ENCODE measurements at regions not wholly inside any gene's neighbourhood (a gene's known extent, or its start where the extent isn't known, plus 50 kb on each side); places are given as distances from the start of the nearest gene placed in this dataset.

GRCh38 chr2:66982766-66983165 is 414.4 kb upstream of the ETAA1 start:
- H3K4me3 ChIP-seq (ENCODE audit: low read length) = no peak overlapping the region
- H3K4me1 ChIP-seq (ENCODE audit: control insufficient read depth, low read length) = no peaks in the 10 kb centered on the region
- H3K9me3 ChIP-seq (ENCODE audit: control insufficient read depth, insufficient read depth, low read length) = no peaks in the 10 kb centered on the region
- TF ChIP-seq CTCF (IDR thresholded peaks at IDR 0.05; ENCODE audit: low read depth, low read length, poor library complexity, severe bottlenecking) = no peak
- TF ChIP-seq EZH2phosphoT487 (IDR thresholded peaks at IDR 0.05; ENCODE audit: borderline replicate concordance, low read length) = no peak
- no peaks in the 10 kb centered on the region for H3K79me2 ChIP-seq (ENCODE audit: control insufficient read depth, low read length)
- H3K36me3 ChIP-seq (ENCODE audit: control insufficient read depth, low read length) = no peaks in the 10 kb centered on the region
- H4K20me1 ChIP-seq (ENCODE audit: control insufficient read depth, insufficient read depth, low read depth, low read length) = no peaks in the 10 kb centered on the region
- no peaks in the 10 kb centered on the region for H3K27me3 ChIP-seq (ENCODE audit: control insufficient read depth, low read length)
- no peak overlapping the region for H3K4me2 ChIP-seq (ENCODE audit: low read length)
- no peaks in the 10 kb centered on the region for H3F3A ChIP-seq (ENCODE audit: control insufficient read depth, insufficient read depth)
- H3K9me2 ChIP-seq (replicated peaks; ENCODE audit: control insufficient read depth, low read length) = no peaks in the 10 kb centered on the region
- no peak overlapping the region for H3K27ac ChIP-seq (ENCODE audit: low read depth, low read length)

GRCh38 chr2:66984864-66985263 is 412.3 kb upstream of the ETAA1 start:
- Histone ChIP-seq H3K4me2 (ENCODE audit: low read length) (no peak overlapping the region), H3K79me2 (ENCODE audit: control insufficient read depth, low read length) (no peaks in the 10 kb centered on the region), H3K9me3 (ENCODE audit: control insufficient read depth, insufficient read depth, low read length) (no peaks in the 10 kb centered on the region), H3K27me3 (ENCODE audit: control insufficient read depth, low read length) (no peaks in the 10 kb centered on the region), H3K4me3 (ENCODE audit: low read length) (no peak overlapping the region), H3K4me1 (ENCODE audit: control insufficient read depth, low read length) (no peaks in the 10 kb centered on the region), H4K20me1 (ENCODE audit: control insufficient read depth, insufficient read depth, low read depth, low read length) (no peaks in the 10 kb centered on the region), H3F3A (ENCODE audit: control insufficient read depth, insufficient read depth) (no peaks in the 10 kb centered on the region), H3K27ac (ENCODE audit: low read depth, low read length) (no peak overlapping the region), H3K9me2 (replicated peaks; ENCODE audit: control insufficient read depth, low read length) (no peaks in the 10 kb centered on the region), H3K36me3 (ENCODE audit: control insufficient read depth, low read length) (no peaks in the 10 kb centered on the region)
- TF ChIP-seq EZH2phosphoT487 (IDR thresholded peaks at IDR 0.05; ENCODE audit: borderline replicate concordance, low read length) = no peak
- no peak for TF ChIP-seq CTCF (IDR thresholded peaks at IDR 0.05; ENCODE audit: low read depth, low read length, poor library complexity, severe bottlenecking)

- TF ChIP-seq CTCF (IDR thresholded peaks at IDR 0.05; ENCODE audit: low read depth, low read length, poor library complexity, severe bottlenecking) (no peak), EZH2phosphoT487 (IDR thresholded peaks at IDR 0.05; ENCODE audit: borderline replicate concordance, low read length) (no peak)
- no peaks in the 10 kb centered on the region for H3K36me3 ChIP-seq (ENCODE audit: control insufficient read depth, low read length)
- H3K4me2 ChIP-seq (ENCODE audit: low read length) = no peak overlapping the region
- H3K27ac ChIP-seq (ENCODE audit: low read depth, low read length) = no peak overlapping the region
- no peaks in the 10 kb centered on the region for H3K27me3 ChIP-seq (ENCODE audit: control insufficient read depth, low read length)
- no peaks in the 10 kb centered on the region for H3K9me3 ChIP-seq (ENCODE audit: control insufficient read depth, insufficient read depth, low read length)
- no peaks in the 10 kb centered on the region for H3K9me2 ChIP-seq (replicated peaks; ENCODE audit: control insufficient read depth, low read length)
- no peaks in the 10 kb centered on the region for H3K4me1 ChIP-seq (ENCODE audit: control insufficient read depth, low read length)
- no peaks in the 10 kb centered on the region for H4K20me1 ChIP-seq (ENCODE audit: control insufficient read depth, insufficient read depth, low read depth, low read length)
- no peaks in the 10 kb centered on the region for H3F3A ChIP-seq (ENCODE audit: control insufficient read depth, insufficient read depth)
- no peak overlapping the region for H3K4me3 ChIP-seq (ENCODE audit: low read length)
- no peaks in the 10 kb centered on the region for H3K79me2 ChIP-seq (ENCODE audit: control insufficient read depth, low read length)
Observed at GRCh38 chr2:66985906-66986305, 411.2 kb upstream of the ETAA1 start.

- no peak overlapping the region for H3K4me2 ChIP-seq (ENCODE audit: low read length)
- no peaks in the 10 kb centered on the region for H3K9me2 ChIP-seq (replicated peaks; ENCODE audit: control insufficient read depth, low read length)
- TF ChIP-seq EZH2phosphoT487 (IDR thresholded peaks at IDR 0.05; ENCODE audit: borderline replicate concordance, low read length) = no peak
- TF ChIP-seq CTCF (IDR thresholded peaks at IDR 0.05; ENCODE audit: low read depth, low read length, poor library complexity, severe bottlenecking) = no peak
- no peaks in the 10 kb centered on the region for H3F3A ChIP-seq (ENCODE audit: control insufficient read depth, insufficient read depth)
- H3K36me3 ChIP-seq (ENCODE audit: control insufficient read depth, low read length) = no peaks in the 10 kb centered on the region
- no peaks in the 10 kb centered on the region for H3K4me1 ChIP-seq (ENCODE audit: control insufficient read depth, low read length)
- no peaks in the 10 kb centered on the region for H3K79me2 ChIP-seq (ENCODE audit: control insufficient read depth, low read length)
- H3K9me3 ChIP-seq (ENCODE audit: control insufficient read depth, insufficient read depth, low read length) = no peaks in the 10 kb centered on the region
- no peaks in the 10 kb centered on the region for H4K20me1 ChIP-seq (ENCODE audit: control insufficient read depth, insufficient read depth, low read depth, low read length)
- no peaks in the 10 kb centered on the region for H3K27me3 ChIP-seq (ENCODE audit: control insufficient read depth, low read length)
- no peak overlapping the region for H3K4me3 ChIP-seq (ENCODE audit: low read length)
- no peak overlapping the region for H3K27ac ChIP-seq (ENCODE audit: low read depth, low read length)
Observed at GRCh38 chr2:66987733-66988132, 409.4 kb upstream of the ETAA1 start.
